HEK293 (cell line): ENCODE measurements at regions not wholly inside any gene's neighbourhood (a gene's known extent, or its start where the extent isn't known, plus 50 kb on each side); places are given as distances from the start of the nearest gene placed in this dataset.

Experiments used
- CTCF ChIA-PET: fragments of 350-600 bp; formaldehyde crosslinking; extraction: SDS; loops from one replicate; lab custom pipeline; 2021; ENCODE audit warnings: antibody characterized with exemption; lab: Yijun Ruan, JAX
- POLR2A ChIA-PET: fragments of 300-600 bp; formaldehyde crosslinking; extraction: SDS; loops from one replicate; lab custom pipeline; 2020; ENCODE audit warnings: antibody characterized with exemption, inconsistent platforms; lab: Yijun Ruan, JAX
- H3K27ac ChIP-seq: fragments of 200-500 bp; sonication (Bioruptor generic); 2 replicates; pipeline ENCODE4 v1.5.1; 2014; ENCODE audit warnings: low read depth, low read length, control low read depth, inconsistent platforms; ENCODE audit errors: extremely low read depth
- H3K36me3 ChIP-seq, 2 experiments: fragments of 200-500 bp in 1 of 2; sonication (Bioruptor generic) in 1 of 2; 1 replicate in 1 of 2; 2 replicates in 1 of 2; pipeline ENCODE4 v1.5.1; 2014 to 2017; ENCODE audit warnings: inconsistent platforms in 2 of 2, low read length in 2 of 2; ENCODE audit not compliant: control insufficient read depth in 2 of 2, insufficient read depth in 1 of 2
- H3K4me1 ChIP-seq: fragments of 200-500 bp; sonication (Bioruptor generic); 2 replicates; pipeline ENCODE4 v1.5.1; 2014; ENCODE audit warnings: mild to moderate bottlenecking, low read length, inconsistent platforms; ENCODE audit not compliant: control insufficient read depth, insufficient read depth
- H3K4me3 ChIP-seq: 2 replicates; pipeline ENCODE4 v1.5.1; 2011; ENCODE audit warnings: low read depth, mild to moderate bottlenecking, control low read depth, low read length, moderate library complexity
- H3K9me3 ChIP-seq: fragments of 200-500 bp; sonication (Bioruptor generic); 2 replicates; pipeline ENCODE4 v1.5.1; 2014; ENCODE audit warnings: low read depth, low read length, inconsistent platforms; ENCODE audit not compliant: control insufficient read depth, insufficient read depth
- OVOL3 ChIP-seq: fragments of 450-650 bp; formaldehyde crosslinking; IDR thresholded peaks from 2 replicates; pipeline ENCODE4 v1.5.1; 2016; ENCODE audit warnings: missing biosample characterization, missing genetic modification characterization
- PRDM1 ChIP-seq: fragments of 450-650 bp; formaldehyde crosslinking; IDR thresholded peaks from 2 replicates; pipeline ENCODE4; 2016; ENCODE audit warnings: missing biosample characterization, missing genetic modification characterization
- SCRT1 ChIP-seq: fragments of 450-650 bp; formaldehyde crosslinking; IDR thresholded peaks from 2 replicates; pipeline ENCODE4 v1.5.1; 2016; ENCODE audit warnings: missing biosample characterization, missing genetic modification characterization, borderline replicate concordance
- SCRT2 ChIP-seq: fragments of 450-650 bp; formaldehyde crosslinking; IDR thresholded peaks from 2 replicates; pipeline ENCODE4 v1.5.1; 2016; ENCODE audit warnings: missing biosample characterization, missing genetic modification characterization
- SP3 ChIP-seq: fragments of 450-650 bp; formaldehyde crosslinking; IDR thresholded peaks from 2 replicates; pipeline ENCODE4 v1.5.1; 2016; ENCODE audit warnings: missing biosample characterization, missing genetic modification characterization
- ZBTB17 ChIP-seq: fragments of 450-650 bp; formaldehyde crosslinking; IDR thresholded peaks from 2 replicates; pipeline ENCODE4 v1.5.1; 2016; ENCODE audit warnings: missing biosample characterization, missing genetic modification characterization
- ZFHX2 ChIP-seq: fragments of 450-650 bp; formaldehyde crosslinking; conservative IDR thresholded peaks from 2 replicates; pipeline ENCODE4 v1.5.1; 2016; ENCODE audit warnings: missing biosample characterization, missing genetic modification characterization
- ZIC2 ChIP-seq: fragments of 450-650 bp; formaldehyde crosslinking; IDR thresholded peaks from 2 replicates; pipeline ENCODE4 v1.5.1; 2016; ENCODE audit warnings: missing biosample characterization, missing genetic modification characterization
- ZNF335 ChIP-seq: fragments of 450-650 bp; formaldehyde crosslinking; conservative IDR thresholded peaks from 2 replicates; pipeline ENCODE4 v1.5.1; 2016; ENCODE audit warnings: missing biosample characterization, missing genetic modification characterization
- ZNF366 ChIP-seq: fragments of 450-650 bp; formaldehyde crosslinking; conservative IDR thresholded peaks from 2 replicates; pipeline ENCODE4 v1.5.1; 2016; ENCODE audit warnings: missing biosample characterization, missing genetic modification characterization
- ZNF48 ChIP-seq: fragments of 450-650 bp; formaldehyde crosslinking; IDR thresholded peaks from 2 replicates; pipeline ENCODE4 v1.5.1; 2016; ENCODE audit warnings: missing biosample characterization, missing genetic modification characterization
- ZNF501 ChIP-seq: fragments of 450-650 bp; formaldehyde crosslinking; IDR thresholded peaks from 2 replicates; pipeline ENCODE4 v1.5.1; 2016; ENCODE audit warnings: missing biosample characterization, missing genetic modification characterization
- ZNF600 ChIP-seq: fragments of 450-650 bp; formaldehyde crosslinking; IDR thresholded peaks from 2 replicates; pipeline ENCODE4 v1.5.1; 2016; ENCODE audit warnings: missing biosample characterization, missing genetic modification characterization
- ZNF610 ChIP-seq: fragments of 450-650 bp; formaldehyde crosslinking; IDR thresholded peaks from 2 replicates; pipeline ENCODE4 v1.5.1; 2016; ENCODE audit warnings: missing biosample characterization, missing genetic modification characterization, borderline replicate concordance
- ZNF629 ChIP-seq: fragments of 450-650 bp; formaldehyde crosslinking; IDR thresholded peaks from 2 replicates; pipeline ENCODE4 v1.5.1; 2017; ENCODE audit warnings: missing biosample characterization, missing genetic modification characterization
- ZNF701 ChIP-seq: fragments of 450-650 bp; formaldehyde crosslinking; IDR thresholded peaks from 2 replicates; pipeline ENCODE4 v1.5.1; 2016; ENCODE audit warnings: missing biosample characterization, missing genetic modification characterization
- ZSCAN16 ChIP-seq: fragments of 450-650 bp; formaldehyde crosslinking; IDR thresholded peaks from 2 replicates; pipeline ENCODE4 v1.5.1; 2016; ENCODE audit warnings: missing biosample characterization, missing genetic modification characterization
- ZXDB ChIP-seq: fragments of 450-650 bp; formaldehyde crosslinking; IDR thresholded peaks from 2 replicates; pipeline ENCODE4 v1.5.1; 2016; ENCODE audit warnings: missing biosample characterization, missing genetic modification characterization
- TF ChIP-seq, protein P1 (sequence below): fragments of 450-650 bp; formaldehyde crosslinking; optimal IDR thresholded peaks from 2 replicates; pipeline ENCODE3; 2016; ENCODE audit warnings: missing biosample characterization, mild to moderate bottlenecking, missing genetic modification characterization
- TF ChIP-seq, protein P2 (sequence below): fragments of 450-650 bp; formaldehyde crosslinking; IDR thresholded peaks from 2 replicates; pipeline ENCODE4 v1.5.1; 2016; ENCODE audit warnings: missing biosample characterization, missing genetic modification characterization
- TF ChIP-seq, protein P3 (sequence below): fragments of 450-650 bp; formaldehyde crosslinking; IDR thresholded peaks from 2 replicates; pipeline ENCODE4 v1.5.1; 2016; ENCODE audit warnings: missing biosample characterization, missing genetic modification characterization
- TF ChIP-seq, protein P4 (sequence below): fragments of 450-650 bp; formaldehyde crosslinking; IDR thresholded peaks from 2 replicates; pipeline ENCODE4 v1.5.1; 2016; ENCODE audit warnings: missing biosample characterization, missing genetic modification characterization
- TF ChIP-seq, protein P5 (sequence below): fragments of 450-650 bp; formaldehyde crosslinking; conservative IDR thresholded peaks from 2 replicates; pipeline ENCODE4 v1.5.1; 2016; ENCODE audit warnings: low read depth, missing biosample characterization, missing genetic modification characterization

DNA sequence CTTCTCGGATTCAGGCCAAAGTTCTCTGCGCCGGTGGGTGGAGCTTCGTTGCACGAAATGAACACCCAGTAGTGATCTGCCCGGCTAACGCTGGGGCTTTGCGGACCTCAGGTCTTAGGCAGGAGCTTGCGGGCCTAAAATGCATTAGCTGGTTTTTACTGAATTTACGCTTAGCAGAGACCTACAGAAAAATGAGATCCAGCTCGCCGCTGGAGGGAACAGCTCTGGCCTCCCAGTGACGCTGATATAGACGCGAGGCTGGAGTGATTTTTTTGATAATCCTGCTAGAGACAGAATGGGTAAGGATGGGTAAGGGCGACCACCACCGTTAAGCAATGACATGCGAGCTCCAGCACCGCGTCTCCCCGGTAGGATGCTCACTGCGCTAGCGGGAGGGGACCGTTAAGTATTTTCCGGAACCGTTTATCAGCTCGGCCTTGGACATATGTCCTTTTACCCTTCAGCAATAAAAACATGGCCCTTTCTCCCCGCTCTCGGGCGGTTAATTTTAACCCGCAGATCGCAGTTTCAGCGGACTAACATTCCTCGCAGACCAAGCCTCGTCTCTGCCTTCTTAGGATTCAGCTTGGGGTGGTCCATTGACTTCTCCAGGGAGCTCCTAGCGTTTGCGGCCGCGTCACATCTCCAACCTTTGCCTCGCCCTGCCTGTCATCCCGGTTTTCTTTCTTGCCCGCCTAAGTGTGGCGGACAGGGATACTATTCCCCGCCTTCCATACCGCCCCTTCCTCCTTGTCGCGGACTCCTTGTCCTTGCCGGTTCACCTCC lies 109.3 kb downstream of the GPX5 start (continued):
- TF ChIP-seq, protein P1, sequence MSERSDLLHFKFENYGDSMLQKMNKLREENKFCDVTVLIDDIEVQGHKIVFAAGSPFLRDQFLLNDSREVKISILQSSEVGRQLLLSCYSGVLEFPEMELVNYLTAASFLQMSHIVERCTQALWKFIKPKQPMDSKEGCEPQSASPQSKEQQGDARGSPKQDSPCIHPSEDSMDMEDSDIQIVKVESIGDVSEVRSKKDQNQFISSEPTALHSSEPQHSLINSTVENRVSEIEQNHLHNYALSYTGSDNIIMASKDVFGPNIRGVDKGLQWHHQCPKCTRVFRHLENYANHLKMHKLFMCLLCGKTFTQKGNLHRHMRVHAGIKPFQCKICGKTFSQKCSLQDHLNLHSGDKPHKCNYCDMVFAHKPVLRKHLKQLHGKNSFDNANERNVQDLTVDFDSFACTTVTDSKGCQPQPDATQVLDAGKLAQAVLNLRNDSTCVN (tag by site-specific recombination): peak; percentile 11
- TF ChIP-seq SP3 (peak; percentile 89), OVOL3 (peak; percentile 49; the same call in 1 of the 2 replicates), ZNF48 (no peak), ZNF501 (peak; percentile 56; the same call in 1 of the 2 replicates), ZNF366 (tag by site-specific recombination) (peak; percentile 56; the same call in 1 of the 2 replicates)
- TF ChIP-seq, protein P2, sequence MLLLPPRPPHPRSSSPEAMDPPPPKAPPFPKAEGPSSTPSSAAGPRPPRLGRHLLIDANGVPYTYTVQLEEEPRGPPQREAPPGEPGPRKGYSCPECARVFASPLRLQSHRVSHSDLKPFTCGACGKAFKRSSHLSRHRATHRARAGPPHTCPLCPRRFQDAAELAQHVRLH: 0 out of 2 replicates have a peak, but pooled peaks have one; percentile 9
- TF ChIP-seq, all 188 proteins: peak for 17

DNA sequence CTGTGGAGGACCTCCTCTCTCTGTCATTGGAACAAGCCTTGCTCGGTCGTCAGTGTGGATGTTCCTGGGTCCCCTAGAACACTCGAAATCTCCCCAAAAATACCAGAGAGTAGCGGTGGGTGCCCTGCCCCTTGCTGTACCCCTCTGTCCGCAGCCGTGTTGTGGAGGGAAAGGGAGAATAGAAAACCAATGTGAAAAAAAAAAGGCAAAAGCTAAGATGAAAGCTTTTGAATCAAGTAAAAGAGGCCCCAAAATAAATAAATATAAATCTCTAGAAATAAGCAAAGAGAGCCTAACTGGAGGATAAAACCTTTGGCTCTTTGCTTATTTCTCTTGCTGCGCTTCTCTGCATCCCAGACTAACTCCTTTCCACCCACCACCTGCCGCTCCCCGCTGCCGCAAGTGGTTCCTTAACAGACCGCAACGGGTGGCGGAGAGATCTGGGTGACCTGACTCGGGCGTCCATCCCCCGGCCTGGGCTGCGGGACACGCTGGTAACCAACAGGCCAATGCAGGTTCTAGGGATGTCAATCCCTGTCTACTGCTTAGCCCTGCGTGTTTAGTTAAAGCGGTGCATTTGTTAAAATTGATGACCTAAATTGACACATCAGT lies 110.0 kb downstream of the GPX5 start:
- H3K36me3 ChIP-seq: no peaks in the 10 kb centered on the region
- H3K4me1 ChIP-seq: no peaks in the 10 kb centered on the region
- ChIA-PET POLR2A (interaction anchor here (0.9 to 2.0 kb wide), 10 partner anchors 12 to 1043 kb away, joined by 3 to 12 read pairs (median 5); partner anchors contain the start of gene ZSCAN31), CTCF (interaction anchor here (0.6 to 1.5 kb wide), 7 partner anchors 11 to 162 kb away, joined by 3 to 7 read pairs (median 3); no protein-coding TSS in a partner anchor)
- peak overlapping the region; percentile 35 for H3K27ac ChIP-seq
- peak overlapping the region; percentile 47 for H3K4me3 ChIP-seq
- no peaks in the 10 kb centered on the region for H3K9me3 ChIP-seq
- TF ChIP-seq SCRT1 (tag by site-specific recombination): peak; percentile 36; the same call in 1 of the 2 replicates
- 0 out of 2 replicates have a peak, but pooled peaks have one; percentile 2 for TF ChIP-seq ZXDB (tag by site-specific recombination)
- peak; percentile 38; the same call in 1 of the 2 replicates for TF ChIP-seq ZIC2 (tag by site-specific recombination)
- peak; percentile 76 for TF ChIP-seq SCRT2
- no peak for TF ChIP-seq ZNF629 (tag by site-specific recombination)
- TF ChIP-seq SP3: peak; percentile 25; the same call in 1 of the 2 replicates
- TF ChIP-seq, protein P1 (tag by site-specific recombination): peak; percentile 8
- TF ChIP-seq ZFHX2 (tag by site-specific recombination): peak; percentile 18; the same call in 1 of the 2 replicates
- TF ChIP-seq, protein P3, sequence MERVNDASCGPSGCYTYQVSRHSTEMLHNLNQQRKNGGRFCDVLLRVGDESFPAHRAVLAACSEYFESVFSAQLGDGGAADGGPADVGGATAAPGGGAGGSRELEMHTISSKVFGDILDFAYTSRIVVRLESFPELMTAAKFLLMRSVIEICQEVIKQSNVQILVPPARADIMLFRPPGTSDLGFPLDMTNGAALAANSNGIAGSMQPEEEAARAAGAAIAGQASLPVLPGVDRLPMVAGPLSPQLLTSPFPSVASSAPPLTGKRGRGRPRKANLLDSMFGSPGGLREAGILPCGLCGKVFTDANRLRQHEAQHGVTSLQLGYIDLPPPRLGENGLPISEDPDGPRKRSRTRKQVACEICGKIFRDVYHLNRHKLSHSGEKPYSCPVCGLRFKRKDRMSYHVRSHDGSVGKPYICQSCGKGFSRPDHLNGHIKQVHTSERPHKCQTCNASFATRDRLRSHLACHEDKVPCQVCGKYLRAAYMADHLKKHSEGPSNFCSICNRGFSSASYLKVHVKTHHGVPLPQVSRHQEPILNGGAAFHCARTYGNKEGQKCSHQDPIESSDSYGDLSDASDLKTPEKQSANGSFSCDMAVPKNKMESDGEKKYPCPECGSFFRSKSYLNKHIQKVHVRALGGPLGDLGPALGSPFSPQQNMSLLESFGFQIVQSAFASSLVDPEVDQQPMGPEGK (tag by site-specific recombination): no peak
- TF ChIP-seq ZNF701 (tag by site-specific recombination): no peak
- TF ChIP-seq, protein P4, sequence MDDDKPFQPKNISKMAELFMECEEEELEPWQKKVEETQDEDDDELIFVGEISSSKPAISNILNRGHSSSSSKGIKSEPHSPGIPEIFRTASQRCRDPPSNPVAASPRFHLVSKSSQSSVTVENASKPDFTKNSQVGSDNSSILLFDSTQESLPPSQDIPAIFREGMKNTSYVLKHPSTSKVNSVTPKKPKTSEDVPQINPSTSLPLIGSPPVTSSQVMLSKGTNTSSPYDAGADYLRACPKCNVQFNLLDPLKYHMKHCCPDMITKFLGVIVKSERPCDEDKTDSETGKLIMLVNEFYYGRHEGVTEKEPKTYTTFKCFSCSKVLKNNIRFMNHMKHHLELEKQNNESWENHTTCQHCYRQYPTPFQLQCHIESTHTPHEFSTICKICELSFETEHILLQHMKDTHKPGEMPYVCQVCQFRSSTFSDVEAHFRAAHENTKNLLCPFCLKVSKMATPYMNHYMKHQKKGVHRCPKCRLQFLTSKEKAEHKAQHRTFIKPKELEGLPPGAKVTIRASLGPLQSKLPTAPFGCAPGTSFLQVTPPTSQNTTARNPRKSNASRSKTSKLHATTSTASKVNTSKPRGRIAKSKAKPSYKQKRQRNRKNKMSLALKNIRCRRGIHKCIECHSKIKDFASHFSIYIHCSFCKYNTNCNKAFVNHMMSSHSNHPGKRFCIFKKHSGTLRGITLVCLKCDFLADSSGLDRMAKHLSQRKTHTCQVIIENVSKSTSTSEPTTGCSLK (tag by site-specific recombination): no peak
- 0 out of 2 replicates have a peak, but pooled peaks have one; percentile 17 for TF ChIP-seq ZSCAN16 (tag by site-specific recombination)
- TF ChIP-seq ZNF600 (tag by site-specific recombination): peak; percentile 83
- peak; percentile 43; the same call in 1 of the 2 replicates for TF ChIP-seq ZNF610 (tag by site-specific recombination)
- TF ChIP-seq ZBTB17 (tag by site-specific recombination): peak; percentile 91
- TF ChIP-seq ZNF48: no peak
- peak; percentile 98 for TF ChIP-seq ZNF335 (tag by site-specific recombination)
- TF ChIP-seq, protein P5, sequence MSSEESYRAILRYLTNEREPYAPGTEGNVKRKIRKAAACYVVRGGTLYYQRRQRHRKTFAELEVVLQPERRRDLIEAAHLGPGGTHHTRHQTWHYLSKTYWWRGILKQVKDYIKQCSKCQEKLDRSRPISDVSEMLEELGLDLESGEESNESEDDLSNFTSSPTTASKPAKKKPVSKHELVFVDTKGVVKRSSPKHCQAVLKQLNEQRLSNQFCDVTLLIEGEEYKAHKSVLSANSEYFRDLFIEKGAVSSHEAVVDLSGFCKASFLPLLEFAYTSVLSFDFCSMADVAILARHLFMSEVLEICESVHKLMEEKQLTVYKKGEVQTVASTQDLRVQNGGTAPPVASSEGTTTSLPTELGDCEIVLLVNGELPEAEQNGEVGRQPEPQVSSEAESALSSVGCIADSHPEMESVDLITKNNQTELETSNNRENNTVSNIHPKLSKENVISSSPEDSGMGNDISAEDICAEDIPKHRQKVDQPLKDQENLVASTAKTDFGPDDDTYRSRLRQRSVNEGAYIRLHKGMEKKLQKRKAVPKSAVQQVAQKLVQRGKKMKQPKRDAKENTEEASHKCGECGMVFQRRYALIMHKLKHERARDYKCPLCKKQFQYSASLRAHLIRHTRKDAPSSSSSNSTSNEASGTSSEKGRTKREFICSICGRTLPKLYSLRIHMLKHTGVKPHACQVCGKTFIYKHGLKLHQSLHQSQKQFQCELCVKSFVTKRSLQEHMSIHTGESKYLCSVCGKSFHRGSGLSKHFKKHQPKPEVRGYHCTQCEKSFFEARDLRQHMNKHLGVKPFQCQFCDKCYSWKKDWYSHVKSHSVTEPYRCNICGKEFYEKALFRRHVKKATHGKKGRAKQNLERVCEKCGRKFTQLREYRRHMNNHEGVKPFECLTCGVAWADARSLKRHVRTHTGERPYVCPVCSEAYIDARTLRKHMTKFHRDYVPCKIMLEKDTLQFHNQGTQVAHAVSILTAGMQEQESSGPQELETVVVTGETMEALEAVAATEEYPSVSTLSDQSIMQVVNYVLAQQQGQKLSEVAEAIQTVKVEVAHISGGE (tag by site-specific recombination): 0 out of 2 replicates have a peak, but pooled peaks have one; percentile 12
- TF ChIP-seq ZNF501: 0 out of 2 replicates have a peak, but pooled peaks have one; percentile 10
- peak; percentile 70 for TF ChIP-seq PRDM1 (tag by site-specific recombination)
